DMS 273 (cell line): ENCODE measurements at regions not wholly inside any gene's neighbourhood (a gene's known extent, or its start where the extent isn't known, plus 50 kb on each side); places are given as distances from the start of the nearest gene placed in this dataset.
"Not testable (repeated sequence)": the region's sequence is repeated elsewhere in the genome, so short reads cannot be mapped to it uniquely, and the experiment has no call there.

ENCODE experiments used
- DNase-seq: peaks from one replicate; lab custom pipeline; 2025; ENCODE audit not compliant: unreplicated experiment; lab: John Stamatoyannopoulos, UW

GRCh38 chr6:134642279-134642678 lies 307.6 kb downstream of the ALDH8A1 start:
- DNase-seq = no peak

- DNase-seq = peak; percentile 79
Measured at GRCh38 chr6:134640975-134641429, 308.9 kb downstream of the ALDH8A1 start.

GRCh38 chr6:134640229-134640628 lies 309.7 kb downstream of the ALDH8A1 start:
- DNase-seq = no peak

- DNase-seq = no peak
Measured at GRCh38 chr6:134637847-134638437, 312.0 kb downstream of the ALDH8A1 start.

DNA sequence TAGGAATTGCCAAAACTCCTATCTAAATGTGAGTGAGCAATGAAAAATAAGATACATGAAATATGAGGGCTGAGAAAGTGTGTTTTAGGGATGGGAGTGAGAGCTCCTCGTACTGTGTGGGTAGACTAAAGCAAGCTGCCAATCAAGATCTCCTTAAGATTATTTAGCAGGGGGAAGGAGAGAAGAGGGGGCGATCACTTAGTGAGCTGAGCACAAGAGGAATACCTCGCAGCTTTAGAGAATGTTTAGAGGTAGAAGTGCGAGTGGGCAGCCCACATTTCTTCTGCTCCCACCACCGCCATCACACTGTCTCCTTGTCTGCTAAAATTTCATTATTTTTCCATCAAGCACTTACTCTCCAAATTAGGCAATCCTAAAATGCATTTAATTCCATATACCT lies 312.6 kb downstream of the ALDH8A1 start:
- DNase-seq = no peak

GRCh38 chr6:134636186-134636799 lies 313.6 kb downstream of the ALDH8A1 start:
- peak; percentile 11 for DNase-seq

GRCh38 chr6:134634966-134635365 lies 314.9 kb downstream of the ALDH8A1 start:
- no peak for DNase-seq

DNA sequence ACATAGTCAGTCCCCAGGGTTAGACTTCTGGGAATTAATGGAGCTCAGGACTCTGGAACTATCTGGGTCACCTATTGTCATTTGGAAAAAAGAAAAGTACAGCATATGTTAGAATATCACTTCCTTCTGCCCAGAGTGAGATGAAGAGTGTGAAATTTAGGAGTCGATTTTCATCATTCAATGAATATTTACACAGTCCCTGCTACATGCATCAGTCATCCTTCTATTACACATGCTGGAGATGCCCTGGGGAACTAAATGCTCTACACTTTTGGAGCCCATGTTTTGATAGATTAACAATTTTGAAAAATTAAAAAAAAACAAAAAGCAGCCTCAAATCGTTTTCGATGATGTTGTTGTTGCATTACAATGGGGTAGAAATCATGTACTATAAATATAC lies 315.4 kb downstream of the ALDH8A1 start:
- no peak for DNase-seq

DNA sequence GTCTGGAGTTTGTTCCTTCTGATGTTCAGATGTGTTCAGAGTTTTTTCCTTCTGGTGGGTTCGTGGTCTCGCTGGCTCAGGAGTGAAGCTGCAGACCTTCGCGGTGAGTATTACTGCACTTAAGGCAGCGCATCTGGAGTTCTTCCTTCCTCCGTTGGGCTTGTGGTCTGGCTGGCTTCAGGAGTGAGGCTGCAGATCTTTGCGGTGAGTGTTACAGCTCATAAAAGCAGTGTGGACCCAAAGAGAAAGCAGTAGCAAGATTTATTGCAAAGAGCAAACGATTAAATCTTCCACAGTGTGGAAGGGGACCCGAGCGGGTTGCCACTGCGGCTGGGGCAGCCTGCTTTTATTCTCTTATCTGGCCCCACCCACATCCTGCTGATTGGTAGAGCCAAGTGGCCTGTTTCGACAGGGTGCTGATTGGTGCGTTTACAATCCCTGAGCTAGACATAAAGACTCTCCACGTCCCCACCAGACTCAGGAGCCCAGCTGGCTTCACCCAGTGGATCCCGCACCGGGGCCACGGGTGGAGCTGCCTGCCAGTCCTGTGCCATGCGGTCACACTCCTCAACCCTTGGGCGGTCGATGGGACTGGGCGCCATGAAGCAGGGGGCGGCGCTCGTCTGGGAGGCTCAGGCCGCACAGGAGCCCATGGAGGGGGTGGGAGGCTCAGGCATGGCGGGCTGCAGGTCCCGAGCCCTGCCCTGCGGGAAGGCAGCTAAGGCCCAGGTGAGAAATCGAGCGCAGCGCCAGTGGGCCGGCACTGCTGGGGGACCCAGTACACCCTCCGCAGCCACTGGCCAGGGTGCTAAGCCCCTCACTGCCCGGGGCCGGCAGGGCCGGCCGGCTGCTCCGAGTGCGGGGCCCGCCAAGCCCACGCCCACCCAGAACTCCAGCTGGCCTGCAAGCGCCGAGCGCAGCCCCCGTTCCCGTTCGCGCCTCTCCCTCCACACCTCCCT lies 315.3 kb upstream of the SGK1 start:
- DNase-seq = not testable (repeated sequence)

- DNase-seq = no peak
Measured at GRCh38 chr6:134632024-134632423, 314.1 kb upstream of the SGK1 start.

- DNase-seq = no peak
Measured at GRCh38 chr6:134631398-134631924, 313.5 kb upstream of the SGK1 start.

DNA sequence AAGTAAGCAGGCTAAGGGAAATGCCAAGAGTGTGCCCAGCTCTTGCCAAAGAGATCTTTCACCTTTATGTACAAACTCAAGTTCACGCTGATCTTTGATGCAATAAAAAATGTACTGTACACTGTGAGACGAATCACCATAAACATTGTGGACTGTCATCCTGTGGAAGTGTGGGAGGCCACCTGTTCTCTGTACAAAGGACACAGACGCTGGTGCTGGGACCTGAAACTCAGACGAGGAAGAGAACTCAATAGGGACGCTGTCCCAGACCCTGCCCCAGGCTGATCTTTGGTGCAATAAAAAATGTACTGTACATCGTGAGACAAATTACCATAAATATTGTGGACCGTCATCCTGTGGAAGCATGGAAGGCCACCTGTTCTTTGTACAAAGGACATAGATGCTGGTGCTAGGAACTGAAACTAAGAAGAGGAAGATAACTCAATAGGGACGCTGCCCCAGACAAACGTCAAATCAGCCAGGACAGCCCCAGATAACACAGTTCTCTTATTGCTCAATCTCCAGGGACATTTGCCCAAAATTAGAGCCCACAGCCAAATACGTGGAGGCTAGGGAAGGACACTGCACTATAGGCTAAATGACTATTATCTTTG lies 312.7 kb upstream of the SGK1 start:
- DNase-seq = no peak

DNA sequence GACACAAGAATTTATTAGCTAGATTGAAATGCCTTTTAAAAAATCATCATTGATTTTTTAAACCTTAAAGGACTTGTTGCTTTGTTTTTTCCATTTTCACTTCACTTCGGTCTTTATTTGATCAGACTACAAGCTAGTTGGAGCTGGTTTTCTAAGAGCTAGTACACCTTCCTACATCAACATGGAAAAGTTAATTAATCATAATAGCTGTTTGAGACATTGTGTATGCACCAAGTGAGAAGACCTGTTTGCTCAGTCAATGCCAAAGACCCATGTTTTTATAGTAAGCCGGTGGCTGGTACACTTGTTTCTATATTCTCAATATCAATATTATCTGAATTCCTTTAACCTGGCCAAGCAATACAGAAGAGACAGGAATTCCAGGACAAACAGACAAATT lies 310.2 kb upstream of the SGK1 start:
- DNase-seq = no peak

DNA sequence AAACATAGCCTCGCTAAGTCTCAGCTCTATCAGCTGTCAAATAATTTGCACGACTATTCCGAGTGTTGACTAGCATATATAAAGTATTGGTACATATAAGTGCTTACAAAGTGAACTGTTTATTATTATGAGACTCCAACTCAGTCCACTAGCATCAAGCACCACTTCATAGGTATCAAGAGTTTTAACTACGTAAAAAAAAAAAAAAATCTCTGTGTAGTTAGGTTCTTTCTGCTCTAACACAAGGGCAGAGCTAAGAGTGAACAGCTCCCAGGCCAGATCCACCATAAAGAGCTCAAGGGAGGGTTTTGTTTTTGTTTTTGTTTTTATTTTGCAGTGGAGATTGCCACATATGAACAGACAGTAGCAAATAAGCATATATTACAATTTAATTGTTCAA lies 309.8 kb upstream of the SGK1 start:
- DNase-seq = no peak

GRCh38 chr6:134626589-134626988 lies 308.7 kb upstream of the SGK1 start:
- no peak for DNase-seq

- DNase-seq = no peak
Measured at GRCh38 chr6:134626086-134626485, 308.2 kb upstream of the SGK1 start.

DNA sequence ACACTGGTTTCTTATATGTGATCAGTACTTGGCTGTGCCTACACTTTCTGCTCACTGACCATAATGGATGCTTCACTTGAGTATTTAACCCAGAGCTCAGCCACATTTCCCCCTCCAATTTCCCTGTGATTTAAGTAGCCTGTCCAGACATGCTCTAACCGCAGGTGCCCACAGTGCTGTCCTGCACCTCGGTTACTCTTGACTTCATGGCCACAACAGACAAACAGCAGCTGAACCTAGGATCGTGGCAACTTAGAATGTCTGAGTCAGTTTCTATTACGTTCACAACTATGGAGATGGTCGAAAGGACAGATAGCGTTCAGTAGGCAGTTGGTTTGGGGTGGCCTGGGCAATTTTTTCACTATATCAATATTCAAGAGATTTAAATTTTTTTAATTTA lies 306.9 kb upstream of the SGK1 start:
- no peak for DNase-seq

DNA sequence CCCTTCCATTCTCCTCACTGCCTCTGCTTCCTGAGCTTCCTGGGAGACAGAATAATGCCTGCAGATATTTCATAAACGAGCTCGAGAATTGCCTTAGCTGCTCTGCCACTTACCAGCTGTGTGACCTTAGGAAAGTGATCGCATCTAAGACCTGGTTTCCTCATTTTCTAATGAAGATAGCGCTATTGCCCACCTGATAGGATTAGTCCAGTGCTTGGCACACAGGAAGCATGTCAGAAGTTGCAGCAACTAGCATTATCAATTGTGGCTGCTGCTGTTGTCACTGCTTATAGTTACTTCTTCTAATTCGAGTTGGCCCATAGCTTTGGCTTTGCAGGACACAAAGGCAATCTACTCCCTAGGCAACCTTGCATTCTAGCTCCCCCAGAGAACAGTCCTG lies 305.5 kb upstream of the SGK1 start:
- DNase-seq = no peak

DNA sequence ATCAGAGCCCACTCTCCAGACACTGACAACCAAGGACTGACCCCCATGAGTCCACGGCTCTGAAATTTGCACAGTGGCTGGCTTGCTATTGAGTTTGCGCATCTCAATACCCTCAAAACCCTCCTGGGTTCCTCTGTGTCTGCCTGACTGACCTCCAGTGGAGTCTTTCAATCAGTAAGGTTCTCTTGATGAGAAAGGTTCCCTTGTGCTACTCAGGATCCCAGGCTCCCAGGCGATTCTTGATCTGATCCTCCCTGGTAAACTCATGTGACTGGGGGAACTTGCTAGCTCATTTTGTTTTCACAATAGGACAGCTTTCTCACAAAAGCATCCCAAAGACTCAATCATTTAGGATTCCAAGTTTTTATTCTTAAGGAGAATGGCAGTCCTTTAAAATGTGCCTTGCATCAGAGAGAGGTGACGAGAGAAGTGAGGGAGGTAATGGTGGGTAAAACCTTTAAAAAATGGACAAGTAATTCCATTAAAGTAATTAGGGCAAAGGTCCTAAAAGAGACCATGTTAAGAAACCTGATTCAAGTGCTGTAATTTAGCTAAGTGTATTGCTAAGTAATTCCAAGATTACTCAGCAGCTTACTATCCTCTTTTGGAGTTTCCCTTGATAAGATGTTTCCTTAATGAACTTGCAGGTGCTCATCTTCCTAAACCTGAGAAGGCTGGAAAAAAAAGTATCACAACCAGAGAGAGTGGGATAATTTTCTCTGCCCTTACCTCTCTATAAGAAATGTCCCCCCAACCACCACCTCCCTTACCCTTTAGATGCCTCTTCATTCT lies 304.7 kb upstream of the SGK1 start:
- no peak for DNase-seq

DNA sequence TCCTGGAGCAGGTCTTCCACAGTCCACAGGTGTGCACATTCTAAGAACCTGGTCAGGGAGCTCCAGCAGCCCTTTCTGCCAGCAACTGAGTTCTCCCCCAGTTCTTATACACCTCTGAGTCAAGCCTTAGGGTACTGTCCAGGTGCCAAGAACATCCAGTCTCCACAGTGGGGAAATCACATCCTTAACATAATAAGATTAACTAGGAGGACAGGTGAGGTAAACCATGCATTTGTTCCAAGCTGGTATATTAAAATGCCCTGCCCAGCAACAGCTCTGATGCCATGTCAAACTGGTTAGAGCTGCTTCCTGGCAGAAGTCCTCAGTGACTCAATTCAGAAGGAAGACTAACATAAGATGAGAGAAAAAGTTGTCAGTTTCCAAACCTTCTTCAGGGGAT lies 303.9 kb upstream of the SGK1 start:
- no peak for DNase-seq
